ENCODE measurements at regions not wholly inside any gene's neighbourhood (a gene's known extent, or its start where the extent isn't known, plus 50 kb on each side); places are given as distances from the start of the nearest gene placed in this dataset.

DNA sequence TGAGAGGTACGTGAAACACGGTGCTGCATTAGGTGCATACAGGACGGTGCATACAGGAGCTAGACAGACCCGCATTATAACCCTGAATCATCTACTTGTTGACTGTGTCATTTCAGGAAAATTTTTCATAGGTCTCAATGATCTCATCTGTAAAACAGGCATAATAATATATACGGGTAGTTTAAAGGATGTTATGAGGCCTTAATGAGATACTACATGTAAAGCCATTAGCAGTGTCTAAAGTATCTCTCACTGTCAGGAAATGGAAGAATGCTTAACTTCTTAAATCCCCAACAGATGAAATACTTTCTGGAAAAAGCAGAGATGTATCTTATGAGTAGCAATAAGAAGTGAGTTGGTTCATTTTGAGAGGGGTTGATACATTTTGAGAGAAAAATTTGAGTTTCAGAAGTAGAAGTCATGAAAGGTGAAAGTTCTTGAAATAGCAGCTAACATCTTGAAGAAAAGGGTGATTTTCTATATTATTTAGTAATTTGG lies 669.6 kb downstream of the PTPRC start:
- POLR2A ChIA-PET = no interaction called here
- no peak overlapping the region for H3K4me3 ChIP-seq (ENCODE audit: low read depth, low read length)
- H3K4me1 ChIP-seq (ENCODE audit: control insufficient read depth, insufficient read depth, low read length) = no peaks in the 10 kb centered on the region
- no peak overlapping the region for H3K27ac ChIP-seq (ENCODE audit: extremely low read depth, low read depth, low read length)
- CTCF ChIA-PET = no interaction called here
- H3K36me3 ChIP-seq (ENCODE audit: control insufficient read depth in 2 of 2, insufficient read depth in 1 of 2, low read length in 2 of 2) = no peaks in the 10 kb centered on the region
- no peaks in the 10 kb centered on the region for H3K9me3 ChIP-seq (ENCODE audit: control insufficient read depth, insufficient read depth, low read depth, low read length)
- TF ChIP-seq ZNF521 (tag by site-specific recombination; IDR thresholded peaks at IDR 0.05) = no peak
- TF ChIP-seq, protein P1, sequence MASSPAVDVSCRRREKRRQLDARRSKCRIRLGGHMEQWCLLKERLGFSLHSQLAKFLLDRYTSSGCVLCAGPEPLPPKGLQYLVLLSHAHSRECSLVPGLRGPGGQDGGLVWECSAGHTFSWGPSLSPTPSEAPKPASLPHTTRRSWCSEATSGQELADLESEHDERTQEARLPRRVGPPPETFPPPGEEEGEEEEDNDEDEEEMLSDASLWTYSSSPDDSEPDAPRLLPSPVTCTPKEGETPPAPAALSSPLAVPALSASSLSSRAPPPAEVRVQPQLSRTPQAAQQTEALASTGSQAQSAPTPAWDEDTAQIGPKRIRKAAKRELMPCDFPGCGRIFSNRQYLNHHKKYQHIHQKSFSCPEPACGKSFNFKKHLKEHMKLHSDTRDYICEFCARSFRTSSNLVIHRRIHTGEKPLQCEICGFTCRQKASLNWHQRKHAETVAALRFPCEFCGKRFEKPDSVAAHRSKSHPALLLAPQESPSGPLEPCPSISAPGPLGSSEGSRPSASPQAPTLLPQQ (tag by site-specific recombination; IDR thresholded peaks at IDR 0.05) = no peak
- no peak for TF ChIP-seq ZNF391 (tag by site-specific recombination; IDR thresholded peaks at IDR 0.05; ENCODE audit: borderline replicate concordance, low read depth)
- no peak for TF ChIP-seq ZNF707 (tag by site-specific recombination; IDR thresholded peaks at IDR 0.05)
- TF ChIP-seq ZNF404 (tag by site-specific recombination; IDR thresholded peaks at IDR 0.05) = no peak
- TF ChIP-seq ZNF791 (tag by site-specific recombination; IDR thresholded peaks at IDR 0.05) = no peak
- no peak for TF ChIP-seq BCL11A (tag by site-specific recombination; IDR thresholded peaks at IDR 0.05; ENCODE audit: low read depth)
- no peak for TF ChIP-seq ZEB2 (tag by site-specific recombination; IDR thresholded peaks at IDR 0.05)
- no peak for TF ChIP-seq ZNF174 (tag by site-specific recombination; IDR thresholded peaks at IDR 0.05)
- TF ChIP-seq ZNF202 (tag by site-specific recombination; IDR thresholded peaks at IDR 0.05; ENCODE audit: borderline replicate concordance) = no peak
- TF ChIP-seq ZNF792 (tag by site-specific recombination; IDR thresholded peaks at IDR 0.05) = no peak
- TF ChIP-seq, protein P2, sequence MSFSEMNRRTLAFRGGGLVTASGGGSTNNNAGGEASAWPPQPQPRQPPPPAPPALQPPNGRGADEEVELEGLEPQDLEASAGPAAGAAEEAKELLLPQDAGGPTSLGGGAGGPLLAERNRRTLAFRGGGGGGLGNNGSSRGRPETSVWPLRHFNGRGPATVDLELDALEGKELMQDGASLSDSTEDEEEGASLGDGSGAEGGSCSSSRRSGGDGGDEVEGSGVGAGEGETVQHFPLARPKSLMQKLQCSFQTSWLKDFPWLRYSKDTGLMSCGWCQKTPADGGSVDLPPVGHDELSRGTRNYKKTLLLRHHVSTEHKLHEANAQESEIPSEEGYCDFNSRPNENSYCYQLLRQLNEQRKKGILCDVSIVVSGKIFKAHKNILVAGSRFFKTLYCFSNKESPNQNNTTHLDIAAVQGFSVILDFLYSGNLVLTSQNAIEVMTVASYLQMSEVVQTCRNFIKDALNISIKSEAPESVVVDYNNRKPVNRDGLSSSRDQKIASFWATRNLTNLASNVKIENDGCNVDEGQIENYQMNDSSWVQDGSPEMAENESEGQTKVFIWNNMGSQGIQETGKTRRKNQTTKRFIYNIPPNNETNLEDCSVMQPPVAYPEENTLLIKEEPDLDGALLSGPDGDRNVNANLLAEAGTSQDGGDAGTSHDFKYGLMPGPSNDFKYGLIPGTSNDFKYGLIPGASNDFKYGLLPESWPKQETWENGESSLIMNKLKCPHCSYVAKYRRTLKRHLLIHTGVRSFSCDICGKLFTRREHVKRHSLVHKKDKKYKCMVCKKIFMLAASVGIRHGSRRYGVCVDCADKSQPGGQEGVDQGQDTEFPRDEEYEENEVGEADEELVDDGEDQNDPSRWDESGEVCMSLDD (tag by site-specific recombination; IDR thresholded peaks at IDR 0.05) = no peak
- TF ChIP-seq WT1 (tag by site-specific recombination; IDR thresholded peaks at IDR 0.05) = no peak
- TF ChIP-seq ZNF302 (tag by site-specific recombination; IDR thresholded peaks at IDR 0.05; ENCODE audit: low read depth) = no peak
- no peak for TF ChIP-seq ZNF266 (tag by site-specific recombination; IDR thresholded peaks at IDR 0.05; ENCODE audit: low read depth)
- TF ChIP-seq ZNF324 (tag by site-specific recombination; IDR thresholded peaks at IDR 0.05) = no peak
- TF ChIP-seq ZNF548 (tag by site-specific recombination; IDR thresholded peaks at IDR 0.05) = no peak
- TF ChIP-seq IKZF3 (tag by site-specific recombination; IDR thresholded peaks at IDR 0.05) = no peak

DNA sequence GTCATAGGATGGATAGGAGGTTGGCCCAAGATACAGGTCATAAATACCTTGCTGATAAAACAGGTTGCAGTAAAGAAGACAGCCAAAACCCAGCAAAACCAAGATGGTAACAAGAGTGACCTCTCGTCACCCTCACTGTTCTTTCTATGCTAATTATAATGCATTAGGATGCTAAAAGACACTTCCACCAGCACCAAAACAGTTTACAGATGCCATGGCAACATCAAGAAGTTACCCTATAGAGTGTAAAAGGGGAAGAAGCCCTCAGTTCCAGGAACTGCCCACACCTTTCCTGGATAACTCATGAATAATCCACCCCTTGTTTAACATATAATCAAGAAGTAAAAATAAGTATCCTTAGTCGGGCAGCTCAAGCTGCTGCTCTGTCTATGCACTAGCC lies 671.9 kb downstream of the PTPRC start:
- Histone ChIP-seq H3K4me3 (ENCODE audit: low read depth, low read length) (no peak overlapping the region), H3K27ac (ENCODE audit: extremely low read depth, low read depth, low read length) (no peak overlapping the region), H3K36me3 (ENCODE audit: control insufficient read depth in 2 of 2, insufficient read depth in 1 of 2, low read length in 2 of 2) (no peaks in the 10 kb centered on the region), H3K9me3 (ENCODE audit: control insufficient read depth, insufficient read depth, low read depth, low read length) (no peaks in the 10 kb centered on the region), H3K4me1 (ENCODE audit: control insufficient read depth, insufficient read depth, low read length) (no peaks in the 10 kb centered on the region)
- ChIA-PET CTCF (interaction anchor here (0.5 kb wide), 1 partner anchor 1155 kb away, joined by 4 read pairs; no protein-coding TSS in a partner anchor), POLR2A (no interaction called here)
- TF ChIP-seq, protein P1 (tag by site-specific recombination; IDR thresholded peaks at IDR 0.05) = no peak
- TF ChIP-seq, protein P3, sequence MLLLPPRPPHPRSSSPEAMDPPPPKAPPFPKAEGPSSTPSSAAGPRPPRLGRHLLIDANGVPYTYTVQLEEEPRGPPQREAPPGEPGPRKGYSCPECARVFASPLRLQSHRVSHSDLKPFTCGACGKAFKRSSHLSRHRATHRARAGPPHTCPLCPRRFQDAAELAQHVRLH (tag by site-specific recombination; IDR thresholded peaks at IDR 0.05) = no peak
- TF ChIP-seq ZNF560 (tag by site-specific recombination; IDR thresholded peaks at IDR 0.05; ENCODE audit: borderline replicate concordance) = no peak
- no peak for TF ChIP-seq ZNF843 (tag by site-specific recombination; IDR thresholded peaks at IDR 0.05)
- no peak for TF ChIP-seq KLF16 (tag by site-specific recombination; IDR thresholded peaks at IDR 0.05)
- TF ChIP-seq ZNF514 (tag by site-specific recombination; IDR thresholded peaks at IDR 0.05) = no peak
- no peak for TF ChIP-seq ZNF37A (tag by site-specific recombination; IDR thresholded peaks at IDR 0.05)
- TF ChIP-seq ZNF350 (tag by site-specific recombination; IDR thresholded peaks at IDR 0.05) = no peak
- TF ChIP-seq ZNF114 (tag by site-specific recombination; IDR thresholded peaks at IDR 0.05) = no peak
- TF ChIP-seq ZBTB1 (tag by site-specific recombination; IDR thresholded peaks at IDR 0.05) = no peak
- TF ChIP-seq GLIS1 (tag by site-specific recombination; IDR thresholded peaks at IDR 0.05) = no peak
- TF ChIP-seq ZEB2 (tag by site-specific recombination; IDR thresholded peaks at IDR 0.05) = no peak
- no peak for TF ChIP-seq ZNF292 (tag by site-specific recombination; IDR thresholded peaks at IDR 0.05; ENCODE audit: borderline replicate concordance, low read depth)
- TF ChIP-seq HOXD13 (CRISPR knock-in tag; IDR thresholded peaks at IDR 0.05; ENCODE audit: borderline replicate concordance) = no peak
- TF ChIP-seq, protein P4, sequence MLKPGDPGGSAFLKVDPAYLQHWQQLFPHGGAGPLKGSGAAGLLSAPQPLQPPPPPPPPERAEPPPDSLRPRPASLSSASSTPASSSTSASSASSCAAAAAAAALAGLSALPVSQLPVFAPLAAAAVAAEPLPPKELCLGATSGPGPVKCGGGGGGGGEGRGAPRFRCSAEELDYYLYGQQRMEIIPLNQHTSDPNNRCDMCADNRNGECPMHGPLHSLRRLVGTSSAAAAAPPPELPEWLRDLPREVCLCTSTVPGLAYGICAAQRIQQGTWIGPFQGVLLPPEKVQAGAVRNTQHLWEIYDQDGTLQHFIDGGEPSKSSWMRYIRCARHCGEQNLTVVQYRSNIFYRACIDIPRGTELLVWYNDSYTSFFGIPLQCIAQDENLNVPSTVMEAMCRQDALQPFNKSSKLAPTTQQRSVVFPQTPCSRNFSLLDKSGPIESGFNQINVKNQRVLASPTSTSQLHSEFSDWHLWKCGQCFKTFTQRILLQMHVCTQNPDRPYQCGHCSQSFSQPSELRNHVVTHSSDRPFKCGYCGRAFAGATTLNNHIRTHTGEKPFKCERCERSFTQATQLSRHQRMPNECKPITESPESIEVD (tag by site-specific recombination; IDR thresholded peaks at IDR 0.05) = no peak

Data from HEK293 (cell line).